ENCODE measurements at regions not wholly inside any gene's neighbourhood (a gene's known extent, or its start where the extent isn't known, plus 50 kb on each side); places are given as distances from the start of the nearest gene placed in this dataset.
"Not testable (repeated sequence)": the region's sequence is repeated elsewhere in the genome, so short reads cannot be mapped to it uniquely, and the experiment has no call there.

DNA sequence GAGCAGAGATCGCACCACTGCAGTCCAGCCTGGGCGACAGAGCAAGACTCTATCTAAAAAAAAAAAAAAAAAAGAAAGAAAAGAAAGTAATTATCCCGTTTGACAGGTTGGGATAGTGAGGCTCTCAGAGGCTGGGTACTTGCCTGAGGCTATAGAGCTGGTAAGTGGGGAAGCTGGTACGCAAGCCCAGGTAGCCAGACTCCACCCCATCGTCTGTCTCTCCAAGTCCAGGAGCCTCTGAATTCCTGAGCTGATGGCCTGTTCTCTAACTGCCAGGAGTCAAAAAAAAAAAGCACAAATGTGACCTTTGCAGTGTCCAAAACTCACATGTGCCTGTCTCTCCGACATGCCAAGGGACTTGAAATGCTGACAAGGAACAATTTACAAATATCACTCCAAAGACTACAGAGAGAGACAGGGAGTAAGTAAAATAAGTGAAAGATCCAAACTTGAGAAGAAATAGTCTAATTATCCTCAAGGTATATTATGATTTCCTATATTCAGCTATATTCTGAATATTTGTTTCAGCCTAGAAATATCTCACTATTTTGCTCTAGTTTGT is 109.1 kb upstream of the SCAF8 start:
- peaks cover 6% of the 10 kb centered on the region for H3K9me3 Mint-ChIP-seq
- no peak for DNase-seq
- peaks cover 5% of the 10 kb centered on the region for H3K4me1 Mint-ChIP-seq
- no peak overlapping the region for H3K4me3 Mint-ChIP-seq
- TF ChIP-seq, protein P1, sequence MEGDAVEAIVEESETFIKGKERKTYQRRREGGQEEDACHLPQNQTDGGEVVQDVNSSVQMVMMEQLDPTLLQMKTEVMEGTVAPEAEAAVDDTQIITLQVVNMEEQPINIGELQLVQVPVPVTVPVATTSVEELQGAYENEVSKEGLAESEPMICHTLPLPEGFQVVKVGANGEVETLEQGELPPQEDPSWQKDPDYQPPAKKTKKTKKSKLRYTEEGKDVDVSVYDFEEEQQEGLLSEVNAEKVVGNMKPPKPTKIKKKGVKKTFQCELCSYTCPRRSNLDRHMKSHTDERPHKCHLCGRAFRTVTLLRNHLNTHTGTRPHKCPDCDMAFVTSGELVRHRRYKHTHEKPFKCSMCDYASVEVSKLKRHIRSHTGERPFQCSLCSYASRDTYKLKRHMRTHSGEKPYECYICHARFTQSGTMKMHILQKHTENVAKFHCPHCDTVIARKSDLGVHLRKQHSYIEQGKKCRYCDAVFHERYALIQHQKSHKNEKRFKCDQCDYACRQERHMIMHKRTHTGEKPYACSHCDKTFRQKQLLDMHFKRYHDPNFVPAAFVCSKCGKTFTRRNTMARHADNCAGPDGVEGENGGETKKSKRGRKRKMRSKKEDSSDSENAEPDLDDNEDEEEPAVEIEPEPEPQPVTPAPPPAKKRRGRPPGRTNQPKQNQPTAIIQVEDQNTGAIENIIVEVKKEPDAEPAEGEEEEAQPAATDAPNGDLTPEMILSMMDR (IDR thresholded peaks at IDR 0.05) = no peak
- no peaks in the 10 kb centered on the region for H3K36me3 Mint-ChIP-seq (ENCODE audit: low read depth)
- H3K27me3 Mint-ChIP-seq (ENCODE audit: low read depth, poor library complexity) = peaks cover 4% of the 10 kb centered on the region
- H3K27ac Mint-ChIP-seq = no peak overlapping the region

GRCh38 chr6:154624727-154625126 is 108.5 kb upstream of the SCAF8 start:
- DNase-seq; H3K4me1 Mint-ChIP-seq; H3K27ac Mint-ChIP-seq; H3K4me3 Mint-ChIP-seq; H3K9me3 Mint-ChIP-seq; H3K27me3 Mint-ChIP-seq (ENCODE audit: low read depth, poor library complexity); H3K36me3 Mint-ChIP-seq (ENCODE audit: low read depth): not testable (repeated sequence)

GRCh38 chr6:154625721-154626120 is 107.5 kb upstream of the SCAF8 start:
- Mint-ChIP-seq H3K4me3 (no peak overlapping the region), H3K36me3 (ENCODE audit: low read depth) (no peaks in the 10 kb centered on the region), H3K27me3 (ENCODE audit: low read depth, poor library complexity) (peaks cover 4% of the 10 kb centered on the region), H3K9me3 (peaks cover 6% of the 10 kb centered on the region), H3K27ac (no peak overlapping the region), H3K4me1 (peaks cover 5% of the 10 kb centered on the region)
- TF ChIP-seq, protein P1 (IDR thresholded peaks at IDR 0.05) = no peak
- DNase-seq = no peak

- DNase-seq = no peak
- Mint-ChIP-seq H3K27me3 (ENCODE audit: low read depth, poor library complexity) (peaks cover 4% of the 10 kb centered on the region), H3K4me1 (peaks cover 5% of the 10 kb centered on the region), H3K36me3 (ENCODE audit: low read depth) (peaks cover 5% of the 10 kb centered on the region), H3K9me3 (peaks cover 15% of the 10 kb centered on the region), H3K27ac (no peak overlapping the region), H3K4me3 (no peak overlapping the region)
- TF ChIP-seq, protein P1 (IDR thresholded peaks at IDR 0.05) = no peak
Measured at GRCh38 chr6:154629127-154629526, 104.1 kb upstream of the SCAF8 start.

DNA sequence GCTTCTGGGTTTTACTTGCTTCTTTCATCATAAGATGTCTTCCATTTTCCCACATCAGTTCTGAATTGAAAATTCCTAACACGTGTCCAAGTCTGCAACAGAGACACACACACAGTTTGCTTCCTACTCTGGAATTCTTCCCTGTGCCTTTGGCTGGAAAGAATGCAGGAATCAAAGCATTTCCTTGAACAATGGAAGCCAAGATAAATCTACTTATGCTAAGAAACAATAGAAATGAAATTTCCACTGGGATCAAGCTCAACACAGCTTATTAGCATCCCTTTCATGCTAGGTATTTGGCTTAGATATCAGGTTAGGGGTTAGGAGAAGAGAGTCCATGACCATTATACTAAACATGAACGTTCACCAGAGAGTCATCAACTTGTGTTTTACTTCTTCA is 101.1 kb upstream of the SCAF8 start:
- H3K27me3 Mint-ChIP-seq (ENCODE audit: low read depth, poor library complexity) = peaks cover 4% of the 10 kb centered on the region
- no peaks in the 10 kb centered on the region for H3K4me1 Mint-ChIP-seq
- no peak overlapping the region for H3K4me3 Mint-ChIP-seq
- no peak overlapping the region for H3K27ac Mint-ChIP-seq
- peaks cover 17% of the 10 kb centered on the region for H3K9me3 Mint-ChIP-seq
- peaks cover 5% of the 10 kb centered on the region for H3K36me3 Mint-ChIP-seq (ENCODE audit: low read depth)
- TF ChIP-seq, protein P1 (IDR thresholded peaks at IDR 0.05) = no peak
- no peak for DNase-seq

DNA sequence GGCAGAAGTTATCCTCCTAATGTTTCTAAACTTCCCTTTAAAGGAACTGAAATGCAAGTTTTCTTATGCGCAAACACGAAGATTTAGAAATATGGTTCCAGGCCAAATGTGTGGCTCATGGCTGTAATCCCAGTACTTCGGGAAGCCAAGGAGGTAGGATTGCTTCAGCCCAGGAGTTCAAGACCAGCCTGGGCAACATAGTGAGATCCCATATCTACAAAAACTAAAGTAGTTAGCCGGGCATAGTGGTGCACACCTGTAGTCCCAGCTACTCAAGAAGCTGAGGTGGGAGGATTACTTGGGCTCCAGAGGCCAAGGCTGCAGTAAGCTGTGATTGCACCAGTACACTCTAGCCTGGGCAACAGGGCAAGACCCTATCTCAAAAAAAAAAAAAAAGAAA is 95.8 kb upstream of the SCAF8 start:
- no peaks in the 10 kb centered on the region for H3K4me1 Mint-ChIP-seq
- TF ChIP-seq, protein P1 (IDR thresholded peaks at IDR 0.05) = no peak
- H3K27ac Mint-ChIP-seq = no peak overlapping the region
- no peak for DNase-seq
- peaks cover 5% of the 10 kb centered on the region for H3K36me3 Mint-ChIP-seq (ENCODE audit: low read depth)
- peaks cover 21% of the 10 kb centered on the region for H3K9me3 Mint-ChIP-seq
- H3K4me3 Mint-ChIP-seq = no peak overlapping the region
- H3K27me3 Mint-ChIP-seq (ENCODE audit: low read depth, poor library complexity) = no peaks in the 10 kb centered on the region
